Gastrocnemius medialis (tissue), 4 donors: ENCODE measurements at regions not wholly inside any gene's neighbourhood (a gene's known extent, or its start where the extent isn't known, plus 50 kb on each side); places are given as distances from the start of the nearest gene placed in this dataset.

Experiments used
- CTCF ChIP-seq, 5 experiments: fragments of 450-650 bp in 3 of 5; fragments of 200-600 bp in 2 of 5; sonication (generic) in 2 of 5; IDR thresholded peaks in 4 of 5; conservative IDR thresholded peaks in 1 of 5; 1 replicate in 4 of 5; 2 replicates in 1 of 5; pipeline ENCODE4 v1.5.1; 2016 to 2019; ENCODE audit warnings: antibody characterized with exemption in 5 of 5, mild to moderate bottlenecking in 3 of 5, moderate library complexity in 3 of 5
- POLR2A ChIP-seq, 2 donors: fragments of 450-650 bp; IDR thresholded peaks; one replicate each; pipeline ENCODE4 v1.6.1; 2017; ENCODE audit warnings: antibody characterized with exemption in 2 of 2, mild to moderate bottlenecking in 2 of 2, moderate library complexity in 2 of 2

GRCh38 chr12:84726780-84727179 lies 185.8 kb downstream of the SLC6A15 start:
- TF ChIP-seq CTCF (IDR thresholded peaks at IDR 0.05 in 4 of 5, conservative IDR thresholded peaks at IDR 0.05 in 1 of 5) (no peak), POLR2A (IDR thresholded peaks at IDR 0.05) (no peak)
